IMR-90 (cell line): ENCODE measurements at regions not wholly inside any gene's neighbourhood (a gene's known extent, or its start where the extent isn't known, plus 50 kb on each side); places are given as distances from the start of the nearest gene placed in this dataset.
A peak's percentile ranks its signal among the peaks of the same experiment; 100 is the strongest.

Source experiments
- ATAC-seq: fragments of 200-7000 bp; cut with Tn5 transposase; 2 replicates; pipeline ENCODE4 v1.9.1; 2020; ENCODE audit warnings: low read depth, mild to moderate bottlenecking, moderate library complexity
- BruUV-seq: library from RNA; stranded (reverse); fragments of 400-500 nt; replicated peaks from 2 replicates; lab custom pipeline; 2021; lab: Mats Ljungman, UMichigan
- CTCF ChIA-PET: fragments of 300-600 bp; formaldehyde crosslinking; extraction: SDS; loops from one replicate; lab custom pipeline; 2021; ENCODE audit warnings: antibody characterized with exemption; lab: Yijun Ruan, JAX
- POLR2A ChIA-PET: fragments of 300-600 bp; sonication (Branson Sonifier 250); formaldehyde crosslinking; loops from one replicate; lab custom pipeline; 2022; ENCODE audit warnings: antibody characterized with exemption; ENCODE audit not compliant: unreplicated experiment; lab: Charles Lee
- DNase-seq: peaks from one replicate; pipeline ENCODE4 v3.0.0; 2013
- H2AFZ ChIP-seq: replicated peaks from 2 replicates; pipeline ENCODE3; 2013; ENCODE audit warnings: low read length, mild to moderate bottlenecking; ENCODE audit not compliant: poor library complexity
- H2AK5ac ChIP-seq: 2 replicates; pipeline ENCODE4 v1.6.1; 2013; ENCODE audit warnings: low read depth, low read length, inconsistent platforms
- H2AK9ac ChIP-seq: replicated peaks from 2 replicates; pipeline ENCODE3; 2013; ENCODE audit warnings: mild to moderate bottlenecking, low read depth, low read length, moderate library complexity; ENCODE audit not compliant: poor library complexity
- H2BK120ac ChIP-seq: 2 replicates; pipeline ENCODE4 v1.6.1; 2013; ENCODE audit warnings: low read depth, low read length, inconsistent platforms
- H2BK15ac ChIP-seq: 3 replicates; pipeline ENCODE4 v1.6.1; 2013; ENCODE audit warnings: low read depth, low read length, inconsistent platforms
- H2BK20ac ChIP-seq: 2 replicates; pipeline ENCODE4 v1.6.1; 2013; ENCODE audit warnings: low read depth, mild to moderate bottlenecking, inconsistent platforms, low read length, moderate library complexity
- H2BK5ac ChIP-seq: 2 replicates; pipeline ENCODE4 v1.6.1; 2013; ENCODE audit warnings: mild to moderate bottlenecking, low read depth, low read length, inconsistent platforms; ENCODE audit not compliant: poor library complexity, severe bottlenecking
- H3K14ac ChIP-seq: replicated peaks from 2 replicates; pipeline ENCODE4 v1.6.1; 2013; ENCODE audit warnings: low read depth, low read length, inconsistent platforms
- H3K18ac ChIP-seq: 2 replicates; pipeline ENCODE4 v1.6.1; 2013; ENCODE audit warnings: low read depth, low read length, control low read depth
- H3K23ac ChIP-seq: 2 replicates; pipeline ENCODE4 v1.6.1; 2013; ENCODE audit warnings: low read depth, low read length, inconsistent platforms
- H3K27ac ChIP-seq: 2 replicates; pipeline ENCODE4 v1.5.1; 2013; ENCODE audit warnings: mild to moderate bottlenecking, control low read depth, low read length; ENCODE audit not compliant: insufficient read depth
- H3K27me3 ChIP-seq: 2 replicates; pipeline ENCODE4 v1.6.1; 2013; ENCODE audit warnings: low read length; ENCODE audit not compliant: control insufficient read depth, insufficient read depth
- H3K36me3 ChIP-seq: 2 replicates; pipeline ENCODE4 v1.6.1; 2013; ENCODE audit warnings: low read length, mixed read lengths; ENCODE audit not compliant: control insufficient read depth, insufficient read depth
- H3K4ac ChIP-seq: 2 replicates; pipeline ENCODE4 v1.6.1; 2013; ENCODE audit warnings: low read depth, low read length, inconsistent platforms
- H3K4me1 ChIP-seq: 2 replicates; pipeline ENCODE4 v1.6.1; 2013; ENCODE audit warnings: low read length, mixed read lengths; ENCODE audit not compliant: control insufficient read depth, insufficient read depth
- H3K4me2 ChIP-seq: 2 replicates; pipeline ENCODE4 v1.6.1; 2013; ENCODE audit warnings: low read depth, mild to moderate bottlenecking, control low read depth, low read length, moderate library complexity
- H3K4me3 ChIP-seq: 2 replicates; pipeline ENCODE4 v1.5.1; 2013; ENCODE audit warnings: low read depth, mild to moderate bottlenecking, control low read depth, low read length, moderate library complexity; ENCODE audit not compliant: insufficient read depth
- H3K56ac ChIP-seq: 2 replicates; pipeline ENCODE4 v1.6.1; 2013; ENCODE audit warnings: low read length, inconsistent platforms; ENCODE audit not compliant: insufficient read depth; ENCODE audit errors: extremely low read depth
- H3K79me1 ChIP-seq, 2 experiments: 2 replicates each; pipeline ENCODE4 v1.6.1; 2013; ENCODE audit warnings: low read length in 2 of 2, inconsistent platforms in 1 of 2, low read depth in 1 of 2
- H3K9ac ChIP-seq: 2 replicates; pipeline ENCODE4 v1.6.1; 2013; ENCODE audit warnings: low read depth, low read length, control low read depth
- H3K9me1 ChIP-seq: 2 replicates; pipeline ENCODE4 v1.6.1; 2013; ENCODE audit warnings: low read length, inconsistent platforms; ENCODE audit not compliant: insufficient read depth
- H3K9me3 ChIP-seq: 2 replicates; pipeline ENCODE4 v1.6.1; 2013; ENCODE audit warnings: low read length; ENCODE audit not compliant: control insufficient read depth, insufficient read depth
- H4K20me1 ChIP-seq: 2 replicates; pipeline ENCODE4 v1.6.1; 2013; ENCODE audit warnings: low read length, inconsistent platforms; ENCODE audit not compliant: insufficient read depth
- H4K5ac ChIP-seq: 2 replicates; pipeline ENCODE4 v1.6.1; 2013; ENCODE audit warnings: mild to moderate bottlenecking, low read depth, low read length, control low read depth
- H4K8ac ChIP-seq, 2 experiments: 2 replicates each; pipeline ENCODE4 v1.6.1; 2013; ENCODE audit warnings: low read depth in 2 of 2, low read length in 2 of 2, control low read depth in 1 of 2, inconsistent platforms in 1 of 2
- H4K91ac ChIP-seq: 2 replicates; pipeline ENCODE4 v1.6.1; 2013; ENCODE audit warnings: low read depth, low read length, inconsistent platforms; ENCODE audit not compliant: insufficient read depth
- BHLHE40 ChIP-seq: fragments of 150-350 bp; IDR thresholded peaks from 2 replicates; pipeline ENCODE4 v1.6.1; 2016; ENCODE audit warnings: mild to moderate bottlenecking, low read depth, low read length
- MAZ ChIP-seq: IDR thresholded peaks from 2 replicates; pipeline ENCODE4 v1.6.1; 2012; ENCODE audit warnings: low read depth, mild to moderate bottlenecking, low read length, improper control_type of control experiment, moderate library complexity, borderline replicate concordance
- NFE2L2 ChIP-seq: fragments of 150-350 bp; IDR thresholded peaks from 2 replicates; pipeline ENCODE4 v1.6.1; 2016; ENCODE audit warnings: low read depth, mild to moderate bottlenecking, low read length
- POLR2A ChIP-seq: IDR thresholded peaks from 2 replicates; pipeline ENCODE4 v1.6.1; 2012; ENCODE audit warnings: mild to moderate bottlenecking, low read depth, low read length
- RCOR1 ChIP-seq: IDR thresholded peaks from 2 replicates; pipeline ENCODE4 v1.6.1; 2012; ENCODE audit warnings: mild to moderate bottlenecking, low read length, improper control_type of control experiment; ENCODE audit not compliant: insufficient replicate concordance
- RFX5 ChIP-seq: IDR thresholded peaks from 2 replicates; pipeline ENCODE4 v1.8.0; 2012; ENCODE audit warnings: low read depth, mild to moderate bottlenecking, low read length, moderate library complexity
- SMC3 ChIP-seq: fragments of 150-350 bp; IDR thresholded peaks from 2 replicates; pipeline ENCODE4 v1.6.1; 2016; ENCODE audit warnings: low read depth, mild to moderate bottlenecking, antibody characterized with exemption, low read length, moderate library complexity
- WGBS, 2 experiments: methylation state at CpG; one replicate each; pipeline versions ENCODE4 v1.1.5 to v1.1.7; 2013; ENCODE audit warnings: missing lambda C conversion rate in 2 of 2; ENCODE audit not compliant: insufficient read length in 1 of 2; ENCODE audit errors: extremely low coverage in 2 of 2; 5-methylcytosine and 5-hydroxymethylcytosine counted together
- dilution Hi-C: fragments of 300-500 bp; cut with HindIII; formaldehyde crosslinking; loops from one replicate; pipeline ENCODE4 v1.14.3; 2018; ENCODE audit warnings: low sequenced_read_pairs; ENCODE audit not compliant: unreplicated experiment
- in situ Hi-C: fragments of 300-500 bp; cut with MboI; formaldehyde crosslinking; loops from 3 replicates; pipeline ENCODE4 v1.14.3; 2019; ENCODE audit warnings: low sequenced_read_pairs, inconsistent platforms, mixed read lengths
- intact Hi-C: fragments of 100-400 bp; cut with micrococcal nuclease; formaldehyde crosslinking; loops from 2 replicates; pipeline ENCODE4 v1.10.0; 2022

DNA sequence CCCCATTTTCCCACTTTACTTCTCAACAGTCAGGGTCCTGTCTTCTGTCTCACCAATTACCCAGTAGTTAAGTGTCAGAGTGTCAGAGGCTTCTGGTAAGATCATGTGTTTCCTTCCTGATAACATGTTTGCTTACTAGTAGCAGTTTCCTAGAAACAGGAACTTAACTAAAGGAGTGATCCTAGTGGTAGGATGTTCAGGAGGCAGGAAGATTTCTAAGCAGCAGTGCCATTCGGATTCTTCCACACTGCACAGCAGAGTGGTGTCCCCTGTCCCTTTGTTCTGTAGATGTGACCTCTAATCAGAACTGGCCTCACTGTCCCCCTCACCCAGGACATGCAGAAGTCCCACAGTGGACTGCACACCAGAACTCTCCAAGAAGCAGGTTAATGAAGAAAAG is 221.8 kb upstream of the OSR1 start:
- H2BK120ac ChIP-seq = 0 out of 2 replicates have a peak overlapping the region, but pooled peaks have one; percentile 39

More for the DNA sequence above, 221.8 kb upstream of the OSR1 start:
- TF ChIP-seq SMC3 (no peak), POLR2A (no peak), MAZ (no peak), NFE2L2 (no peak), RFX5 (no peak), BHLHE40 (no peak), RCOR1 (no peak)
- ChIA-PET POLR2A (no interaction called here), CTCF (no interaction called here)
- ATAC-seq (no peak), DNase-seq (no peak)
- Histone ChIP-seq H3K4me1 (no peaks in the 10 kb centered on the region), H3K23ac (no peak overlapping the region), H3K14ac (0 out of 2 replicates have a peak overlapping the region, but pooled peaks have one; percentile 12), H2BK15ac (no peak overlapping the region), H3K27me3 (no peaks in the 10 kb centered on the region), H3K4me3 (no peak overlapping the region), H4K20me1 (no peaks in the 10 kb centered on the region), H3K36me3 (no peaks in the 10 kb centered on the region), H3K79me1 (no peaks in the 10 kb centered on the region), H4K91ac (no peak overlapping the region), H2BK20ac (no peak overlapping the region), H2AK5ac (peak overlapping the region; percentile 20; the same call in 1 of the 2 replicates), H3K27ac (no peak overlapping the region), H3K9ac (no peak overlapping the region), H4K5ac (no peak overlapping the region), H4K8ac (no peak overlapping the region), H3K9me3 (no peaks in the 10 kb centered on the region), H2AFZ (peak overlapping the region; percentile 54), H3K56ac (no peak overlapping the region), H3K4me2 (no peak overlapping the region), H3K4ac (no peak overlapping the region), H2BK5ac (no peak overlapping the region), H2AK9ac (no peak overlapping the region), H3K9me1 (no peaks in the 10 kb centered on the region), H3K18ac (no peak overlapping the region)
- no TSS peak for BruUV-seq
- WGBS, 2 experiments = no CpG with 5 or more reads among the region's 1 CpG
- intact Hi-C loops = no loop called here
- dilution Hi-C loops = no loop called here
- in situ Hi-C loops = no loop called here
